NCI-H2196 treated with DMSO at 0.1 percent for 48 hours (cell line): ENCODE measurements at regions not wholly inside any gene's neighbourhood (a gene's known extent, or its start where the extent isn't known, plus 50 kb on each side); places are given as distances from the start of the nearest gene placed in this dataset.

Experiments
- DNase-seq: peaks from one replicate; lab custom pipeline; 2025; ENCODE audit not compliant: unreplicated experiment; lab: John Stamatoyannopoulos, UW

- no peak for DNase-seq
Measured at GRCh38 chr6:118761645-118762044, 110.3 kb upstream of the CEP85L start.

- DNase-seq = no peak
Measured at GRCh38 chr6:118758946-118759345, 107.6 kb upstream of the CEP85L start.

- DNase-seq = no peak
Measured at GRCh38 chr6:118755941-118756646, 104.7 kb upstream of the CEP85L start.

- DNase-seq = no peak
Measured at GRCh38 chr6:118752803-118753202, 101.4 kb upstream of the CEP85L start.

DNA sequence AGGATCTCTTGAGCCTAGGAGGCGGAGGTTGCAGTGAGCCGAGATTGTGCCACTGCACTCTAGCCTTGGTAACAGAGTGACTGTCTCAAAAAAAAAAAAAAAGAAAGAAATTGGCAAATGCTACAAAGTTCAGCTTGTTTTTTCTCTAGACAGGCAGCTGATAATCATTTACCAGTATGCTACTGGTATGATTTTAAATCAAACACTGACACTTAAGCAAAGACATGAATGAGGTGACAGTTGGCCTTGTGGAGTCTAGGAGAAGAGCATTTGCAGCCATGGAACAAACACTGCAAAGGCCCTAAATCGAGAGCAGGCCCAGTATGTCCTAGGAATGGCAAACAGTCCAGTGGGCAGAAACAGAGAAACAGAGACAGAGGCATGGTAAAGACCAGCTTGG lies 99.7 kb upstream of the CEP85L start:
- no peak for DNase-seq

DNA sequence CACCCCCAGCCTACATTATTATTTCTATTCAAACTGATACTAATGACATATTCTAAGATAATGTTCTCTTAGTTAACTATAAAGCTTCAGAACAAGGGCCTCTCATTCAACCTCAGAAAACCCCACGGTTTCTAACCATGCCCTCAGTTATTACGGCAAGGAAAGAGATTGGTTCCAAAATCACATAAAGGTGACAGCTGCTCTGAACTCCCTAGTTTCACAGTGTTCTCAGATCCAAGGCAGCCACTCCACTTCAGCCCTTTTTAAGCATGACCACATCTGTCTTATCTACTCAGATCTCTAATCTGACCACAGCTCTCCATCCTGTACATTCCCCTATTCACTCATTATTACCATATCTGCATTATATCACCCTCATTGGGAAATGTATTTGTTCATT lies 98.8 kb upstream of the CEP85L start:
- no peak for DNase-seq

- DNase-seq = peak; percentile 37
Measured at GRCh38 chr6:118748311-118749062, 97.1 kb upstream of the CEP85L start.

DNA sequence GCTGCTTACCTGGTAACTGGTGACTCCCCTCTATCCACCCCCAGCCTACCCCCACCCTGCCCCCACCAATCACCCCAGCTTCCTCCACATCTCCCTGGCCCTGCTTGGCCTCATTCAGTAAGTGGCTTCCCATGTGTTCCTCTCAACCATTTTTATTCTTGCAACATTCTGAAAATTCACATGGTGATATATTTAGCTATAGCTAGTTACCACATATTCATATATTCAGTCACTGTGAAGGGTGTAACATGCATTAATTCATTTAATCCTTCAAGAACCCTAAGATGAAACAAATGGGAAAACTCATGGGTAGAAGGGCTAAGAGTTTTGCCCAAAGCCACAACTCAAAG lies 95.4 kb upstream of the CEP85L start:
- no peak for DNase-seq

DNA sequence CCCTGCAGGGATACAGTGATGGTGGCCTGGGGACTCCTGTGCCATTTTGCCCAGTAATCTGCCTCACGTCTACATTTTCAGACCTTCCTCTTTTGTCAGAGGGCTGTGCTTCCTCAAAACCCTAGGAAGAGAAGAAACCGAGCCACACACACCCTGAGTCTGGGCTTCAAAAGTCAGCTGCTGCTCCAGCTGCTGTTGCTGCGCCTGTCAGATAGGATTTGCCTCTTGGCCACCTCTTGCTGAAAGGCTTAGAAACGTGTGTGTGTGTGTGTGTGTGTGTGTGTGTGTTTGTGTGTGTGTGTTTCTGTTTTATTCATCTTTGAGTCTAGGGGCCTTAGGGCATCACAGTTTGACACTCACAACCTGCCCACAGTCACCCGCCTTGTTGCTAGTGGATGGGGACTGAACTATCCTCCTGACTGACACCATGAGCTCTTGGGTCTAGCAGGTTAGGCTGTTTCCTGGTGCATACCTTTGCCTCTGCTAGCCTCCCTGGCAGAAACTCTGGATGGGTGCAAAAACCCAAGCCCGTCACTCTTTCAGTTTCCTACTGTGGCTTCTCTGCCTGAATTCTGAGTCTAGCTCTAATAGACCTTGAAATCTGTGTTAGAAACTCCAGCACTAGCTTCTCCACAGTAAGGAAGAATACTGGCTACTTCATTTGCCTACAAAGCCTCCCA lies 94.9 kb upstream of the CEP85L start:
- DNase-seq = no peak

DNA sequence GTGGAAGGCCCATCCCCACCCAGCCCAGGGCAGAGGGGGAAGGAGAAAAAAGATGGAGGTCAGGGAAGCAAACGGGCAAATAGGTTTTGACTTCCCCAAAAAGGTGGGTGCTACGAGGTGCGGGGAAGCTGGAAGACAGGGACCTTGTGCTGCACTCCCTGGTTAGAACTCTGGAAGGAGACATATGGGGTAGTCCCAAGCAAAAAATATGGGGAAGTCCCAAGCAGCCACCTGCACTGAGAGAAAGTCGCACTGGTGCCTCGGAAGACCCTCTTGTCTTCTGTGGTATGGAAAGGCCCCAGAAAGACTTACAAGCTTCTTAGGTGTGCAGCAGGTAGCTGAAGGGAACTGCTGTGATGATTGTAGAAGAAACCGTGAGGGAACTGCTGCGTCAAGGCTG lies 93.8 kb upstream of the CEP85L start:
- DNase-seq = no peak

GRCh38 chr6:118744261-118744941 lies 93.0 kb upstream of the CEP85L start:
- no peak for DNase-seq

DNA sequence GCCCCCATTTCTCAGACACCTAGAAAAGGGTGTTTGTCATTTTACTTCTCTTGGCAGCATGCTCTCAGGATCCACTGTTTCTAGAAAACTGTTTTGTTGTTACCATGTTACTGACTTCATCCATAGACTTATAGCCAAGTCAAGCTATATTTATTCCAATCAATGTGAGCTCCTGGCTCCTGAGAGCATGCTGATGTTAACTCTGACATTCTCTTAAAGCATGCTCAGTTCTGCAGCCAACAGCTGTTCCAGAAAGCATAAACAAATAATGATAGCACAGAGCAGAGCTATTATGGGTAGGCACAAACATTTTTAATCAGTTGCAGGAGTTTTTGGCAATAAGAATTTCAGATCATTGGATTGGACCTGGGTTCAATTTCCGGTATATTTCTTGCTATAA lies 92.4 kb upstream of the CEP85L start:
- DNase-seq = no peak

- DNase-seq = no peak
Measured at GRCh38 chr6:118740372-118740771, 89.0 kb upstream of the CEP85L start.

DNA sequence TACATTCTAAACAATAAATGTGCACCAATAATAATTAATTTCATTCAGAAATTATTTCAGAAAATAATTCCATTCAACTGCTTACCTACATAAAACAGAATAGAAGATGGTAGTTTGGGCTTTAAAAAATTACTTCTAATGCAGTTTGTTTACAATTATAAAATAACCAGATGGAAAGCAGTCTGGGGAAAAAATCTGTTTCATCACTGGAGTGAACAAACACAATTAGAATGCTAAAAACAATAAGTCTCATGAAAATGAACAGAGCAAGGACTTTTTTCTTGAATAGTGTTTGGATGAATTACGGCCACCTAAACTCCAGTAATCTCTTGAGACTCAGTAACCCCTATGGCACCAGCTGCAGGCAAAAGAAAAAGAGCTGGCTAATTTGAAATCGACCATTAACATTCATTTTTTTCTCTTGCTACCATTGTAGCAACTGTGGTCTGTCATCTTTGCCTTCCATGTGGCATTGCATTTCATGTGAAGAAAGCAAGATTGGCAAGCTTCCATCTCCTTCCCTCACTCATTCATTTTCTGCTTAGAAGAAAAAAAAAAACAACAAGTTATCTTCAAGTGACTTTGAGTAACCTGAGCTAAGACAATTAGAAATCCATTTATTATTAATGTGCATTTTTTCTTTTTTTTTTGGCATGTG lies 88.4 kb upstream of the CEP85L start:
- DNase-seq = no peak

DNA sequence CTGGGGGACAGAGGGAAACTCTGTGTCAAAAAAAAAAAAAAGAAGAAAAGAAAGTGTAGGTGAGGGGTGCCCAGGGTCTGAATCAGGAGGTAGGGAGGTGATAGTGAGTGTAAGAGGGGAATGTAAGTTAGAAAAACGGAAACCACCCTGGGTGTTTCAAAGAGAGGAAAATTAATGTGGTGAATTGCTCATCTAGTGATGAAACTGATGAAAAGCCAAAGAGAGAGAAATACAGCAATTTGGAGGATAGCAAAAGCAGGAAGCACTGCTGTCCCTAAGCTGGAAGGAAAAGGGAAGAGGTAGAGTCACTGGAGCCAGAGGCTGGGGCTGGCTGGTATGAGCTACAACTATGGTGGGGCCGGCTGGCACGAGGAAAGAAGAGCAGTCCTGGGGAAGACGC lies 85.0 kb upstream of the CEP85L start:
- no peak for DNase-seq

DNA sequence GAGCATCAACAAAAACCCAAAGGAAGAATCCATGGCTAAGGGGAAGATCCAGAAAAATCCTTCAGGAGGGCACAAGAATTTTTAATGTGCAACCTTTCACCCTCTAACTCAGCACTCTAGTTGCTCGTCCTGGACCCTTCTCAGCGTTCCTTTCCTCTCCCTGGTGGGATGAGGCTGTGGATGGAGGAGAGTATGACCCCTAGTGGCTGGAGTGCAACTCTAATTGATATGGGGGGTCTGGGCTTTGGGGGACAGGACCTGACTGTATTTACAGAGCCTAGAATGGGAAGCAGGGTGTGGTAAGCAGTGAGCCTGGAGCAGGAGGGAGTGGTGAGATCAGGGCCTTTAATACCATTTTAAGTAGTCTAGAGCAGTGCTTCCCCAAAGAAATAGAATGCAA lies 83.9 kb upstream of the CEP85L start:
- DNase-seq = no peak

- DNase-seq = no peak
Measured at GRCh38 chr6:118725944-118726343, 74.6 kb upstream of the CEP85L start.

DNA sequence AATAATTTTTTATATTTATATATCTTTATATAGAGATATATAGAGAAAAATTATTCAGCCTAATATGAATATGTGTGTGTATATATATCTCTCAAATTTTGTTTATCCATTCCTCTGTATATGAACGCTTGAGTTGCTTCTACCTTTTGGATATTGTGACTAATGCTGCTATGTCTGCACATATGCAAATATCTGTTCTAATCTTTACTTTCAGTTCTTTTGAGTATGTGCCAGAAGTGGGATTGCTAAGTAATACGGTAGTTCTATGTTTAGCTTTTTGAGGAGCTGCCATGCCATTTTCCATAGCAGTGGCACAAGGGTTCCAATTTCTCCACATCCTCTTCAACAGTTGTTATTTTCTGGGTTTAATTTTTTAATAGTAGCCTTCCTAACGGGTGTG lies 72.8 kb upstream of the CEP85L start:
- no peak for DNase-seq

- no peak for DNase-seq
Measured at GRCh38 chr6:118722829-118723813, 71.7 kb upstream of the CEP85L start.

GRCh38 chr6:118720125-118720473 lies 68.7 kb upstream of the CEP85L start:
- no peak for DNase-seq
